WTC11 (cell line): ENCODE measurements at regions not wholly inside any gene's neighbourhood (a gene's known extent, or its start where the extent isn't known, plus 50 kb on each side); places are given as distances from the start of the nearest gene placed in this dataset.

Source experiments
- IRF2 ChIP-seq: sonication (generic); formaldehyde crosslinking; IDR thresholded peaks from 2 replicates; pipeline ENCODE4 v1.8.0; 2022; ENCODE audit warnings: low read depth, missing genetic modification reagents, borderline replicate concordance
- NR3C1 ChIP-seq: sonication (generic); formaldehyde crosslinking; conservative IDR thresholded peaks from 2 replicates; pipeline ENCODE4 v1.8.1; 2023; ENCODE audit warnings: low read depth, mild to moderate bottlenecking, missing genetic modification reagents

DNA sequence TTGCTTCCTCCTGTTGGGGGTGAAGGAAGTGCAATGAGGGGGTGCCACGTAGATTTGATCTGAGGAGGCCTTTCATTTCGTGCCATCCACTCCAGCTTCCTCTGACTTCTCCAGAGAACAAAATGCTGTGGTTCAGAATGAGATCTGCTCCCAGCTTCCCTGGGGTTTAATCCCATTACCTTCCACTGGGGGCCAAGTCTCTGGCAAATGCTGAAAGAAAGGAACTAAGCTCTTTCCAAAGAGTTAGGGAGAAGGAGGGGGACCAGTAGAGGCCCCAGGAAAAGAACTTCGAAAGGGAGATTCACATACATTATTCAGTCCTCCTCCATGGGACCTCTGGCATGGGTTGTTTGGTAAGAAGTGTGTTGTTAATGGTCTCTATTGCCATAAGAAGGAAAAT, 727.0 kb downstream of the TYW1 start:
- no peak for TF ChIP-seq NR3C1
- TF ChIP-seq IRF2 (CRISPR knock-in tag): no peak
